Activated T-helper 1 cell treated with anti-CD3 and anti-CD28 coated beads, Interleukin-12 subunit alpha, Interleukin-12 subunit beta, Interleukin-2, Interleukin-4 antibody, amounts not matched to agents 30 ng/mL and 10 ng/mL and 1 ng/mL, durations not matched to agents 14 hours and 24 hours and 36 hours (primary cell): ENCODE measurements at regions not wholly inside any gene's neighbourhood (a gene's known extent, or its start where the extent isn't known, plus 50 kb on each side); places are given as distances from the start of the nearest gene placed in this dataset.
A peak's percentile ranks its signal among the peaks of the same experiment; 100 is the strongest.
"Not testable (repeated sequence)": the region's sequence is repeated elsewhere in the genome, so short reads cannot be mapped to it uniquely, and the experiment has no call there.

ENCODE experiments used
- DNase-seq: peaks from one replicate; pipeline ENCODE4 v3.0.0; 2021; ENCODE audit warnings: low spot score
- H3K27ac Mint-ChIP-seq: one replicate; pipeline ENCODE4 v1.8.0; 2021; ENCODE audit warnings: mild to moderate bottlenecking, mixed read lengths
- H3K27me3 Mint-ChIP-seq: one replicate; pipeline ENCODE4 v1.8.0; 2022; ENCODE audit warnings: mild to moderate bottlenecking, moderate library complexity, mixed read lengths; ENCODE audit not compliant: insufficient read depth
- H3K36me3 Mint-ChIP-seq: one replicate; pipeline ENCODE4 v1.8.0; 2021; ENCODE audit warnings: low read depth, mixed read lengths
- H3K4me1 Mint-ChIP-seq: one replicate; pipeline ENCODE4 v1.8.0; 2021; ENCODE audit warnings: low read depth, mixed read lengths
- H3K4me3 Mint-ChIP-seq: one replicate; pipeline ENCODE4 v1.8.0; 2021; ENCODE audit warnings: mild to moderate bottlenecking, moderate library complexity, mixed read lengths
- H3K9me3 Mint-ChIP-seq: one replicate; pipeline ENCODE4 v1.8.0; 2021; ENCODE audit warnings: mixed read lengths
- intact Hi-C: fragments of 100-400 bp; cut with micrococcal nuclease; formaldehyde crosslinking; loops from one replicate; pipeline ENCODE4 v1.15.1; 2024

DNA sequence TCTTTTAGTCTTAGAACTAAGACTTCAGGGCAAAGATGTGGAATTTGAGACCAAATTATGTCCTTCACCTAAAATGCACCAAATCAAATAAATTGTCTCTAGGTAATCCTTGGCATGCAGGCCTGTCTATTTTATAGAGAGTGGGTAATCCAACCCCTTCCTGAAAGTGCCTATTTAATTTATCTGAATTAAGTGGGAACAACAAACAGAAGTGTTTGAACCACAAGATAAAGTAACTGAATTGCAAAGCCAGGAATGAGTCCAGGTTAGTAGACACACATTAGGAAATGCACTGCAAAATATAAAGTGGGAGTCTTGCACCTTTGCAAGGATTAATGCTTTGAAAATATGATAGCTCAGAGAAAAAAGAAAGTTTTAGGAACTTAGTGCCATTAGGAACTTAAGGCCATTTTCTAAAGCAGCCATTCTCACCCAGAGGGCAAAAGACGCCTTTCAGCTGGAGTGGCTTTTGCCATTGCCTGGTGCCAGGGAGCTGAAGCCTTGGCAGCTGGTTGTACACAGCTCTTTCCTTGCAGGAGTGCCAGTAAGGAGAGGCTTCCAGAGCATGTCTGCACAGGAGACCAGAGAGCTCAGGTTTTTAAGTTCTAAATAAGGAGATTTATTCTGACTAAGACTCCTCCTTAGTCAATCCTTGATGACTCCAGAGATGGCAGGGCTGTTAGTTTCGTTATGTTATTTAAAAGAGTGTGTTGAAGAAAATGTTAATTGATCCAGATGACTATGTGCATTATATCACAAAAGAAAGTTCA is 151.7 kb upstream of the ELL2 start:
- H3K27ac Mint-ChIP-seq: peak overlapping the region; percentile 50
- intact Hi-C loops: loop anchor here (1.0 to 5.0 kb wide), 2 partner anchors 167 to 256 kb away; no protein-coding TSS in a partner anchor
- no peaks in the 10 kb centered on the region for H3K27me3 Mint-ChIP-seq
- H3K9me3 Mint-ChIP-seq: no peaks in the 10 kb centered on the region
- no peaks in the 10 kb centered on the region for H3K36me3 Mint-ChIP-seq
- H3K4me3 Mint-ChIP-seq: no peak overlapping the region
- no peak for DNase-seq
- H3K4me1 Mint-ChIP-seq: peaks cover 42% of the 10 kb centered on the region

DNA sequence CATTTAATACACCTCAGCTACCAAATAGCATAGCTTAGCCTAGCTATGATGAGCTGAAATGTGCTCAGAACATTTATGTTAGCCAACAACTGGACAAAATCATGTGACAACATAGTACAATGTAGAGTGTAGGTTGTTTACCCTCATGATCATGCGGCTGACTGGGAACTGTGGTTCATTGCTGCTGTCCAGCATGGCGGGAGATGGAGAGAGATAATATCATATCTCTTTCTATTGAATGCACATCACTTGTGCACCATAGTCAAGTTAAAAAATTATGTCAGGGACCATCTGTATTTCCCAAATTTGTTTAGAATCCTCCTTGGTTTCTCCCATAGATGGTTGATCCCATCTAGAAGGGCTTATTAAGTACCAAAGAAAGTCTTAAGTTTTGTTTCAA is 151.1 kb upstream of the ELL2 start:
- H3K4me1 Mint-ChIP-seq: peaks cover 42% of the 10 kb centered on the region
- H3K9me3 Mint-ChIP-seq: no peaks in the 10 kb centered on the region
- no peaks in the 10 kb centered on the region for H3K36me3 Mint-ChIP-seq
- no peak overlapping the region for H3K27ac Mint-ChIP-seq
- H3K27me3 Mint-ChIP-seq: no peaks in the 10 kb centered on the region
- DNase-seq: no peak
- no peak overlapping the region for H3K4me3 Mint-ChIP-seq
- intact Hi-C loops: loop anchor here (1.0 to 5.0 kb wide), 2 partner anchors 168 to 255 kb away; no protein-coding TSS in a partner anchor

DNA sequence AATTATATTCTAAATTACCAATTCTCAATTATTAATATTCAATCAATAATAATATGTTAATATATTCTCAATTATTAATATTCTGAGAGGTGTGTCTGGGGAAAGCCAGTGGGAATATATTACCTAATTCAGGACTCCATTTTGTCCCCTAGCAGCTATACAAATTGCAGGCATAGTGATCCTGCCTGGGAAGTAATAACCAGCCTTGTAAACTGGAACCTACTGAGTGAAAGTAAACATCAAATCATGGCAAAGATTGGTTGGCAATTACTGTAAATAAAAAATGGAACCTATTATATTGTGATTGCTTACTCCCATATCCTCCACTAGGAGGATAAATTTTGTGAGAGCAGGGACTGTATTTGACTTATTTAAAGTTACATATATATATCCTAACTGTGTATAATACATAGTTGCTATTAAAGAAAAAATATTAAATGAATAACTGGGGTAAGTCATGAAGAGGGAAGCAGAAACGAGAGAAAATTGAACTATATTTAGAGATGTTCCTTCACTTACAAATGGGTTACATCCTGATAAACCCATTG is 150.5 kb upstream of the ELL2 start:
- Mint-ChIP-seq H3K27me3 (no peaks in the 10 kb centered on the region), H3K27ac (no peak overlapping the region), H3K4me1 (peaks cover 42% of the 10 kb centered on the region), H3K9me3 (no peaks in the 10 kb centered on the region), H3K36me3 (no peaks in the 10 kb centered on the region), H3K4me3 (no peak overlapping the region)
- DNase-seq: no peak
- intact Hi-C loops: loop anchor here (5.0 kb wide), 1 partner anchor 255 kb away; no protein-coding TSS in a partner anchor

DNA sequence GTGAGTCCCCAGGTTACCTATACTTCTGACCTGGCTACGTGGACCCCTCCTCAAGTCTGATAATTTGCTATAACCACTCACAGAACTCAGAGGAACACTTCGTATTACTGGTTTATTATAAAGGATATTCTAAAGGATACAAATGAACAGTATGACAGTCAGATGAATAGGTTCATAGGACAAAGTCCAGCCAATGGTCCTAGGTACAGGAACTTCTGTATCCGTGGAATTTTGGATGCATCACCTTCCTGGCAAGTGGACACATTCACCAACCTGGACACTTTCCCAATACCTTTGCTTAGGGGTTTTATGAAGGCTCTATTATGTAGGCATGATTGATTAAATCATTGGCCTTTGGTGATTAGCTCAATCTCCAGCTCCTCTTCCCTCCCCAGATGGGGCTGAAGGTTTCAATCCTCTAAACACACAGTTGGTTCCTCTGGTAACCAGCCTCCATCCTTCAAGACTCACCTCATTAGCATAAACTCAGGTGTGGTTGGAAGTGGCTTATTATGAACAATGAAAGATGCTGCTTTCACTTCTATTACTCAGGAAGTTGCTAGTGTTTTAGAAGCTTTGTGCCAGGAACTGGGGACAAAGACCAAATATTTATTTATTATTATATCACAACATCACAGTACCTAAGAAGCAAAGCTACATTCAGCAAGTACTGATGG is 149.6 kb upstream of the ELL2 start:
- H3K4me1 Mint-ChIP-seq: peaks cover 40% of the 10 kb centered on the region
- H3K27ac Mint-ChIP-seq: no peak overlapping the region
- intact Hi-C loops: loop anchor here (2.0 to 5.0 kb wide), 2 partner anchors 240 to 254 kb away; no protein-coding TSS in a partner anchor
- no peak for DNase-seq
- no peaks in the 10 kb centered on the region for H3K36me3 Mint-ChIP-seq
- no peaks in the 10 kb centered on the region for H3K27me3 Mint-ChIP-seq
- H3K4me3 Mint-ChIP-seq: no peak overlapping the region
- peaks cover under 1% of the 10 kb centered on the region for H3K9me3 Mint-ChIP-seq

DNA sequence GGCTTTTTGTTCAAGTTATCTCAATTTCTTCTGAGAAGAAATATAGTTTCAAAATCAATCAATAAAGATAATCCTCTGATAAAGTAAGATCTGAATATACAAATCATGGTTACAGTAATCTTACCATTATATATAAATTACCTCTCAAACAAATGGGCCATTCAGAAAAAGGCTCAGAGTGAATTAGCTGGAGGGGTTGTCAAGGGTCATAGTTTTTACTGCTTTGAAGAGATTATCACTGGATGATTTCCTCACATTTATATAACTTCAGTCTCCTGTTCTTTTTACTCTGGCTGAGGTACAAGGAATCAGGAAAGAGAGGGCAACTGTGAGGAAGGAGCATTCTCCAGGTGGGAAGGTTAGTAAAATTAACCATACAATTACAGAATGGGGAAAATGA is 148.6 kb upstream of the ELL2 start:
- Mint-ChIP-seq H3K27me3 (no peaks in the 10 kb centered on the region), H3K4me1 (peaks cover 31% of the 10 kb centered on the region), H3K4me3 (no peak overlapping the region), H3K9me3 (peaks cover 7% of the 10 kb centered on the region), H3K27ac (no peak overlapping the region), H3K36me3 (no peaks in the 10 kb centered on the region)
- no peak for DNase-seq
- intact Hi-C loops: loop anchor here (2.0 to 5.0 kb wide), 2 partner anchors 239 to 253 kb away; no protein-coding TSS in a partner anchor

DNA sequence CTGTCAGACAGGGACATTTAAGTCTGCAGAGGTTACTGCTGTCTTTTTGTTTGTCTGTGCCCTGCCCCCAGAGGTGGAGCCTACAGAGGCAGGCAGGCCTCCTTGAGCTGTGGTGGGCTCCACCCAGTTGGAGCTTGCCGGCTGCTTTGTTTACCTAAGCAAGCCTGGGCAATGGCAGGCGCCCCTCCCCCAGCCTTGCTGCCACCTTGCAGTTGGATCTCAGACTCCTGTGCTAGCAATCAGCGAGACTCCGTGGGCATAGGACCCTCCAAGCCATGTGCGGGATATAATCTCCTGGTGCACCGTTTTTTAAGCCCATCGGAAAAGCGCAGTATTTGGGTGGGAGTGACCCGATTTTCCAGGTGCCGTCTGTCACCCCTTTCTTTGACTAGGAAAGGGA is 147.0 kb upstream of the ELL2 start:
- DNase-seq, H3K4me3 Mint-ChIP-seq, H3K27ac Mint-ChIP-seq, H3K9me3 Mint-ChIP-seq, H3K27me3 Mint-ChIP-seq, H3K36me3 Mint-ChIP-seq, intact Hi-C loops: not testable (repeated sequence)
- H3K4me1 Mint-ChIP-seq: peaks cover 15% of the 10 kb centered on the region

DNA sequence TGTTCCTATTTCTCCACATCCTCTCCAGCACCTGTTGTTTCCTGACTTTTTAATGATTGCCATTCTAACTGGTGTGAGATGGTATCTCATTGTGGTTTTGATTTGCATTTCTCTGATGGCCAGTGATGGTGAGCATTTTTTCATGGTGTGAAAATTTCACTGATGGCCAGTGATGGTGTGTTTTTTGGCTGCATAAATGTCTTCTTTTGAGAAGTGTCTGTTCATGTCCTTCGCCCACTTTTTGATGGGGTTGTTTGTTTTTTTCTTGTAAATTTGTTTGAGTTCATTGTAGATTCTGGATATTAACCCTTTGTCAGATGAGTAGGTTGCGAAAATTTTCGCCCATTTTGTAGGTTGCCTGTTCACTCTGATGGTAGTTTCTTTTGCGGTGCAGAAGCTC is 142.2 kb upstream of the ELL2 start:
- H3K27me3 Mint-ChIP-seq, intact Hi-C loops, DNase-seq, H3K4me1 Mint-ChIP-seq, H3K27ac Mint-ChIP-seq, H3K36me3 Mint-ChIP-seq, H3K9me3 Mint-ChIP-seq, H3K4me3 Mint-ChIP-seq: not testable (repeated sequence)

DNA sequence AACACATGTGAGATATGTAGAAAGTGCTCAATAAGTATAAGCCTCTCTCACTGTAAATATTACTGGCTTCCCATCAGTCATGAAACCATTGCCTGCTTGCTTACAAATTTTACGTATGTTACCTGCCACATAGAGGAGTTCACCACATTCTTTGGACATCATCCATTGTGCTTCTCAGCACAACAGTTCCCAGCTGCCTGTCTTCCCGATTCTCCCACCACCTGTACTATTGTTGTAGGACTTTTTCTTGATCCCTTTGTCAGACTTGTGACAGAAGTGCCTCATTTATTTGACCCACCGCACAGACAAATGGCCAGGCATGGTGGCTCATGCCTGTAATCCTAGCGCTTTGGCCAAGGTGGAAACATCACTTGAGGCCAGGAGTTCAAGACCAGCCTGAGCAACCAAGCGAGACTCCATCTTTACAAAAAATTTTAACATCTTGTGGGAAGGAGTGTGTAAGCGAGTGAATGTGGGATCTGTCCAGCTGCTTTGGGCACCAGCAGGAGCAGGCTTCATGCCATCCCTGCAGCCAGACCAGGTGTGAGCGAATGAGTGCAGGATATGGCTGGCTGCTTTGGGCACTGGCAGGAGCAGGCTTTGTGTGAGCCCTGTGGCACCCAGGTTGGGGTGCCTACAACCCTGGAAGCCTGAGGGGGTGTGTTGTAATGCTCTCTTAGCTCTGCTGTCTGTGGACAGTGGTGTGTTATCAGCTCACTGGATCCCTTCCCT is 139.9 kb upstream of the ELL2 start:
- Mint-ChIP-seq H3K36me3 (no peaks in the 10 kb centered on the region), H3K27me3 (no peaks in the 10 kb centered on the region), H3K4me3 (no peak overlapping the region), H3K9me3 (peaks cover 7% of the 10 kb centered on the region), H3K27ac (no peak overlapping the region), H3K4me1 (no peaks in the 10 kb centered on the region)
- intact Hi-C loops: no loop called here
- no peak for DNase-seq

DNA sequence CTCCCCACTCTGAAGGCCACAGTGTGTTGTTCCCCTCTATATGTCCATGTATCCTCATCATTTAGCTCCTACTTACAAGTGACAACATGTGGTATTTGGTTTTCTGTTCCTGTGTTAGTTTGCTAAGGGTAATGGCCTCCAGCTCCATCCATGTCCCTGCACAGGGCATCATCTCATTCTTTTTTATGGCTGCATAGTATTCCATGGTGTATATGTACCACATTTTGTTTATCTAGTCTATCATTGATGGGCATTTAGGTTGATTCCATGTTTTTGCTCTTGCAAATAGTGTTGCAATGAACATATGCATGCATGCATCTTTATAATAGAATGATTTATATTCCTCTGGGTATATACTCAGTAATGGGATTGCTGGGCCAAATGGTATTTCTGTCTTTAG is 135.8 kb upstream of the ELL2 start:
- intact Hi-C loops, DNase-seq, H3K9me3 Mint-ChIP-seq, H3K36me3 Mint-ChIP-seq, H3K27ac Mint-ChIP-seq, H3K4me3 Mint-ChIP-seq, H3K27me3 Mint-ChIP-seq, H3K4me1 Mint-ChIP-seq: not testable (repeated sequence)

DNA sequence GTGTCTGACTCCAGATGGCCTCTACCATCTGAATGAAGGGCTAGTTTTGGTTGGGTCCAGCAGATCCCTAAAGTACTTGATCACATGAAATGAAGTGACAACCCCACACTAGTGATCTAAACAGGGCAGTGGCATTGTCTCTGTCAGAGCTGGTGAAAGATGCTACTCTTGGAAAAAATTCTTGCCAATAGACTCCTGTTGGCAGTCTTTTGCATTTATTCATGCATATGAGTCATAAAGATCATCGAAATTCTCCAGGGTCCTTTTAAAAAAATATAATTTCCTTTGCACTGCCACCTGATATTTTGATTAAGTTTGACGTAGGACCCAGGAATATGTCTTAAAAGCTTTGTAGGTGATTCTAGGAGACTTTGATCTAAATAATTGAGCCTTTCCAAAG is 135.1 kb upstream of the ELL2 start:
- Mint-ChIP-seq H3K4me1 (no peaks in the 10 kb centered on the region), H3K4me3 (no peak overlapping the region), H3K36me3 (no peaks in the 10 kb centered on the region), H3K27ac (no peak overlapping the region), H3K27me3 (no peaks in the 10 kb centered on the region), H3K9me3 (peaks cover 6% of the 10 kb centered on the region)
- no peak for DNase-seq
- intact Hi-C loops: no loop called here

DNA sequence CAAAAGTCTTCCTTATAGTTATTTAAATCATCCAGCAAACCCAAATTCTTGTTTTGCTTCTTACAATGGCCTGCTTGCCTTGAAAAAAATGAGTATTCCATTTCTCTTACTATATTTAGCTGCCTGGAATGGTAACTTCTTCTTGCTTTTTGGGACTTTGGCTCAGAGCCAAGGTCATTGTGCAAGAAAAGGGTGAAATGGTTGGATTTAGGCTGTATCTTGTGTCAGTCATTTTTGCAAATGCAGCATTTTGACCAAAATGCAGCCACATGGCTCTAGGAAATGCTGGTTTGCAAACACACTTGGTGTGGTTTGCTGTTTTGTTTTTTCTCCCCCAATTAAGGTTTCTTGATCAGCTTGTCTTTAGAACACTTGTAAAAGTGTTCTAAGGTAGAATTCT is 133.3 kb upstream of the ELL2 start:
- Mint-ChIP-seq H3K4me3 (no peak overlapping the region), H3K9me3 (peaks cover 6% of the 10 kb centered on the region)
- intact Hi-C loops: no loop called here

DNA sequence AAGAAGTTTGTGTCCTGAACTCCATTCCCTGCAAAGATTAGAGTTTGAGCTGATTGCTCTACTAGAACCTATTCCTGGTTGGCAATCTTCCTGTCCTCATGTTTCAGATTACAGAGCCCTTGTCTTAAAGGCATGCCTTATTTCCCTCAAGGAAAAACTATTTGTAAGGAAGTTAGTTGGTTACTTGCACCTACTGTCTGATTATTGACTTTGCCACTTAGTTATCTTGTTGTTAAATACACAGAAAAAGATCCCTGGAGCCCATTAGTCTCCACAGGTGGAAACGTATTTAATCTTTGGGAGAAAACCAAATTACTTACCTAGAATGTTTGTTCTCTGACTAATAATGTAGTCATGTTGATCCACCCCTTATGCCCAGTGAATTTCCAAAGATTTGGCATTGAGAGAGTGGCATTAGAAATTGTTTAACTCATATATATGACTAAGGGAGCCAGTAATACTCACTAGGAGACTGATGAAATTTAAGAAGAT is 132.3 kb upstream of the ELL2 start:
- Mint-ChIP-seq H3K27me3 (no peaks in the 10 kb centered on the region), H3K9me3 (peaks cover 6% of the 10 kb centered on the region), H3K36me3 (no peaks in the 10 kb centered on the region), H3K4me3 (no peak overlapping the region), H3K27ac (no peak overlapping the region), H3K4me1 (no peaks in the 10 kb centered on the region)
- intact Hi-C loops: no loop called here
- no peak for DNase-seq

More for the DNA sequence above, 133.3 kb upstream of the ELL2 start:
- DNase-seq: no peak
- no peaks in the 10 kb centered on the region for H3K36me3 Mint-ChIP-seq
- H3K27me3 Mint-ChIP-seq: no peaks in the 10 kb centered on the region
- no peak overlapping the region for H3K27ac Mint-ChIP-seq
- no peaks in the 10 kb centered on the region for H3K4me1 Mint-ChIP-seq
